ENCODE measurements at regions not wholly inside any gene's neighbourhood (a gene's known extent, or its start where the extent isn't known, plus 50 kb on each side); places are given as distances from the start of the nearest gene placed in this dataset.

DNA sequence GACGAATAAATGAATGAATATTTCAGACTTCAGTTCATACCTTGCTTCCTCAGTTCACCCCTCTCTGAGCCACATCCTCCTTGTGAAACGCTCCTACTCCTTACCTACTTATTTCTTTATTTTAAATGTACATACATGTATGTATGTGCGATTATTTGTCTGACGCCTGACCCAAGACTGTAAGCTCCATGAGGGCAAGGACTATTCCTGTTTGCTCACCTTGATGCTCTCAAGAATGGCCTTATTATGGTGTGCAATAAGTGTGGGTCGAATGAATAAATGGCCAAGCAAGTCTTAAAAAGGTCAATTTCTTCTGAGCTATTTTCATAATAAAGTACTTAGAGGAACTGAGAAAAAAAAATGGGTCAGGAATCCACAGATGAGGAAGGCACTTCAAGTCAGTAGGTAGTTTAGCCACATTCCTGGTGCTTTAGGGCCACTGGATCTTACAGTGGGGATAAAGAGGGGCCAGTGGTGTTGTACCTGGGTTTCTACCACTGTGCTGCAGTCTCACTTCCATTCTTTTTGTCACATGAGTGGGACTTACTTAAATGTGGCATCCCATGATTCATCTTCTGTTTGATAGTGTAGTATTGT lies 74.7 kb downstream of the SDC1 start:
- DNase-seq (ENCODE audit: low read depth in 1 of 2, low spot score in 1 of 2) = no peak

DNA sequence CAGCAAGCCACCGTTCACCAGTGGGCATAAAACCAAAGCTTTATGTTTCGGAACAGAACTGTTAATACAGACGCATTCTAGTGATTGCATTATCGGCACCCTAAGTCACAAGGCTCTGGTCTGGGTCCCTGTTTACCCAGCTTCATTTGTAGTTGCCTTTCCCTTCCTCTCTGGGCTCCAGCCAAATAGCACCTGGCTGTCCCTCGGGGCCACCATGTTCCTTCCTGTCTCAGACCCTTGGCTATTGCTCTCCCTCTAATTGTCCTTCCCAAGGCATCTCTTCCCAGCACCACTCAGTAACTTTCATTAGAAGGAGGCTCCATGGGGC lies 75.3 kb downstream of the SDC1 start:
- DNase-seq (ENCODE audit: low read depth in 1 of 2, low spot score in 1 of 2) = no peak

DNA sequence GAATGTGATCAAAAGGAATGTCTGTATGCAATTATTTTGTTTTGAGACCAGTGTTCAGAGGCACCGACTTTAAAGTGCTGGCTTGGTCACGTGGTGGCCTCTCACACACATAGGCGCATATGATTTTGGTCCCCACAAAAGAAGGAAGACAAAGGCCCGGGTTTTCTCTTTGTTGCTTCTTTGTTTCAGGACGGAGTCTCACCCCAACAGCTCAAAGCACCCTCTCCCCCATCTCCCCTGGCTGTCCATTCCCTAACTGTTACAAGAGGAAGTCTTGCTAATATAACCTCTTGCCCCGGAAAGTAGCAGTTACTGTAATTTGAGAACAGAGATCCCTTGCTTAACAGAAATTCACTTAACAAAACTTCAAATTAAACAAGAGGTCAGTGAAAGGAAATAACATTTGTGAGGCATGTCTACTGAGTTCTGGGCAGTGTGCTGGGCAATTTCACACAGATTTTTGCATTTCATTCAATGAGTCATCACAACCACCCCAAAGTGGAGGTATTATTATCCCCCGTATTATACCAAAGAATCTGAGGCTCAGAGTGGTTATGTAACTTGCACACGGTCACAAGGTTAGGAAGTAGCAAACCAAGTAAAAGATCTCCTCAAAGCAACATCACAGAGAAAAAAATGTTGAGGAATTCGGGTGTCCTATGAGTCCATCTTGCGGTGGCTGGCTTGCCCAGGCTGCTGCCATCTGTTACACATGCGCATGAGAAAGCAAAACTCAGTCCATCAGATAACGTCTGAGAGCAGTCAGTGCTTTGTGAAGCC lies 75.8 kb downstream of the SDC1 start:
- DNase-seq (ENCODE audit: low read depth in 1 of 2, low spot score in 1 of 2) = no peak

DNA sequence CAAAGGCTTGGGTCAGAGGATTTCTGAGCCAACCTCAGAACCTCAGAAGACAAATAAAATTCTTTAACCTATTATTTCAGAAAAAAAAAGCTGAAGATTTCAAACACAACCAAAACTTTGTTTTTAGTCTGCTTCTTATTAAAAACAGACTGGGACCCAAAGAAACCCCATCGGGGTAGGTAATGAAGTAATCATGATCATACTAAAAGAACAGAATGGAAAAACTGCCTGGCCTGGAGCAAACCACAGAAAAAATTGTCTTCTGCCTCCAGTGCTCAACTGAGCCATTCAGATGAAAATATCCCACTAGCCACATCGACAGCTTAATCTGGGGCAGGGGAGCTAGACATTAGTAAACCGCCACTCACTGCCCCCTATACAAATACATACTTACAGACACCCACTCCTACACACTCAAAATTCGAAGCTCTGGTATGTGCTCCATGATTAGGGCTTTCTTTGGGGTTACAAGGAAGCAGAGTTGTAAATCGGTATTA lies 76.5 kb downstream of the SDC1 start:
- no peak for DNase-seq (ENCODE audit: low read depth in 1 of 2, low spot score in 1 of 2)

DNA sequence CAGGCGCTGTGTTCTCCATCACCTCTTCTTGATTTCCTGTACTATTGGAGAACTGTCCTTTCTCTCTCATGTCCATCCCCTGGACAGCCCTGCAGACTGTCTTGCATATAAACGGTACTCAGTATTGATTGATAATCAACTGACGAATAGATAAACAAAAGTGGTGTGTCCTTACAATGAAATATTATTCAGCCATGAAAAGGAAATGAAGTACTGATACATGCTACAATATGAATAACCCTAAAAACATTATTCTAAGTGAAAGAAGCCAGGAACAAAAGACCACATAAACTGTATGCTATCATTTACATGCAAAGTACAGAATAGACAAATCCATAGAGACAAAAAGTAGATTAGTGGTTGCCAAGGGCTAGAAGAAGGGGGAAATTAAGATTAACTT lies 77.6 kb downstream of the SDC1 start:
- no peak for DNase-seq (ENCODE audit: low read depth in 1 of 2, low spot score in 1 of 2)

DNA sequence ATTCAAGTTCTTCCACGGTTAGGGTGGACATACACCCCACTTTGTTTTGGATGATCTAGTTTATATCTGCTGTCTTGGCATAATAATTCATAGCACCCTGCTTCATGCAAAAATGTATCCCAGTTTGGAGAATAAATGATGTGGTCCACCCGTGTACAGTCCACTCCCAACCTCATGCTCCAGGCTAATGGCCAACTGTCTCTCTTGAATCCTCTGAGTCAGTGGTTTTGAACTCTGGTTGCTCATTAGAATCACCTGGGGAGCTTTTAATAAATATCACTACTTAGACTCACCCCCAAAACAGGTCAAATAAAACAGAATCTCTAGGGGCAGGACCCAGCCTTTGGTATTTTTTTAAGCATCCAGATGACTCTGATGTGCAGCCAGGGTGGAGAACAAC lies 78.5 kb downstream of the SDC1 start:
- no peak for DNase-seq (ENCODE audit: low read depth in 1 of 2, low spot score in 1 of 2)

DNA sequence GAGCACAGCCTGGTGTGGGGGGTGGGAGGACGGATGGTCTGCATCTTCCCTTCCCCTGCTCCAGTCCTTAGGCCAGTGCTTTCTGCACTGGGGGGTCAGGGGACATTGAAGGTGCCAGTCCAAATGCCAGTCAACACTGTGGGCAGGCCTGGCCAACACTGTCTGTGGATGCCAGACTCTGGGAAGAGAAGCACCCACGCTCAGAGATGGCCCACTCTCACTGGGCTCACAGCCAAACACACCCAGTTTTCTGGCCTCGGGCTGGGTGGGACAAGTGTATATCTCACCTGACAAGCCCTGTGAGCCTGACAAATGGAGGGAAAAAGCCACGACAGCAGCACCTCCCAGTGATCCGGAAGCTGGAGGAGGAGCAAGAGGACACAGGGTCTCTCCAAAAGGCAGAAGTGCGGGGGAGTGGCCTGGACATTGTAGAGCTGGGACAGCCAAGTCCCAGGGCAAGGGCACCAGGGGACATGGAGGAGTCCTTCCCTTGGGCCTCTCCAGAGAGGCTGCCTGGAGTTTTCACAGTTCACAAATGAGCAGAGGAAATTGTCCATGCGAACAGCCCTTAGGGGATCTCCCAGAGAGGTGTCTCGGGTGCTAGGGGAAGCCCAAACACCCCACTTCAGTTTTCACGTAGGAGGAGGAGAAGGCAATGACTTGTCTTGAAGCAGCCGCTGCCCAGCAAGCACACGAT lies 79.3 kb downstream of the SDC1 start:
- no peak for DNase-seq (ENCODE audit: low read depth in 1 of 2, low spot score in 1 of 2)

DNA sequence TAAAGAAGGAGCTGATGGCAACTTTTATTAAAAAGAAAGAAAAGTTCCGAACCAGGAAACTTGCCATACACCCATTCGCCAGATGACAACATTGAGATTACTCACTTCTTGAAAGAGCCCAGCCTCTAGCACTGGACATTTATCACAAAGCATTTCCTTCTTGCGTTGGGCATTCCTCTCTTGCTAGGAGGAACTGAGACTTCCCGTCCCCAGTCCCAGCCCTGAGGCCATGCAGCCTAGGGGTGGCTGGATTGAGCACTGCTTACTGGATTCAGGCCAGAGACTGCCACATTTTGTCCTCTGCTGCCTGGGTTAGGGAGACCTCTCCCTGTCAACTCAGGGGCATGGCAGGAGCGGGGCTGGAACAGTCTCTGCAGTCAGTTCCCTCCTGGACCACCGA lies 80.1 kb downstream of the SDC1 start:
- DNase-seq (ENCODE audit: low read depth in 1 of 2, low spot score in 1 of 2) = no peak

DNA sequence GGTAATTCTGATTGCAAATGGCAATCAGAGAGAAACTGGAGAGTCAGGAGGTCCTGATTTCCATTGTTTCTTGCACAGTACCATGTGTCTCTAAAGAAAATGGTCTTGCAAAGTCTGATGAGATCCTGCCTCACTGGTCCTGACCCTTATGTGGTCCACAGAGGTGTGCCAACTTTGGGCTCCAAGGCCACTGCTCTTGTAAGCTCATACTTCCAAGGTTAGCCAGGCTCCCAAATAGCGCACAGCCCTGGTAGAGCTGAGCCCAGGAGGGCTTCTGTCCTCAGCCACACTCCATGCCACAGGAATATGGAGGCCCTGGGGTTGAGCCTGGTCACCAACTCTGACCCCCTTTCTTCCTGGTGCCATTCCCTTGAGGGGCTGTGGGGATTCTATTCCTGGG lies 80.7 kb downstream of the SDC1 start:
- no peak for DNase-seq (ENCODE audit: low read depth in 1 of 2, low spot score in 1 of 2)

DNA sequence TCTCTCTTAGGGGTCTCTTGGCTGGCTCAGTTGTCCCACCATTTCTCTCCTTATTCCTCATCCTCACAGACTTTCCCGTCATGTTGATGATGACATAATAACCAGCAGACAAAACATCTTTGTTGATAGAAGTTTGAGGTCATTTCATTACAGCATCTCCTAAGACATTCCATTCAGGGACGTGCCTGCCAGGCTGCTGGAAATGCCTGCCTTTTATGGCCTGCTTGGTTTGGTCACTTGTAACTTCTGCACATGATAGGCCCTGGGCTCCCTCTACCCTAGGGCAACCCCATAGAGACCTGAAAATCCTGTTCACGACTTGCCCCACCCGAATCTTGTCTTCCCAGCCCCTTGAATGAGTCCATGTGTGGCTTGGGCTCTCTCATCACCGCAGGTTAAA lies 81.7 kb downstream of the SDC1 start:
- no peak for DNase-seq (ENCODE audit: low read depth in 1 of 2, low spot score in 1 of 2)

DNA sequence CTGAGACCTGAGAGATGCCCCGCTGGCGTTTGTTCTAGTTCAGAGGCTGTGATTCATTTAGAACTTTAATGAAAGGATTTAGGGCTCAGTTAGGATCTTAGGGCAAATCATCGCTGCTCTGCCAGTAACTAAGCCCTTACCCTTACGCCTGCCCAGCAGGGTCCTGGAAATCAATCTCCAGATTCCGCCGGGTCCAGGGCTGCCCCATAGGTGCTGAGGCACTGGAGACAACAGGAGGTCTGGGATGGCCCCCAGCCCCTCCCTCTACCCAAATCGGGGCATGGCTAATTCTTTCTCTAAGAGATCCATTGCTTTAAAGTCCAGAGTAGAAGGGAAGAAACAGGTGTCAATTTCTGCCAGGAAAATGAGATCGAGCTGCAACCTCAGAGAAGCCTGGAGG lies 83.1 kb downstream of the SDC1 start:
- DNase-seq (ENCODE audit: low read depth in 1 of 2, low spot score in 1 of 2) = no peak

DNA sequence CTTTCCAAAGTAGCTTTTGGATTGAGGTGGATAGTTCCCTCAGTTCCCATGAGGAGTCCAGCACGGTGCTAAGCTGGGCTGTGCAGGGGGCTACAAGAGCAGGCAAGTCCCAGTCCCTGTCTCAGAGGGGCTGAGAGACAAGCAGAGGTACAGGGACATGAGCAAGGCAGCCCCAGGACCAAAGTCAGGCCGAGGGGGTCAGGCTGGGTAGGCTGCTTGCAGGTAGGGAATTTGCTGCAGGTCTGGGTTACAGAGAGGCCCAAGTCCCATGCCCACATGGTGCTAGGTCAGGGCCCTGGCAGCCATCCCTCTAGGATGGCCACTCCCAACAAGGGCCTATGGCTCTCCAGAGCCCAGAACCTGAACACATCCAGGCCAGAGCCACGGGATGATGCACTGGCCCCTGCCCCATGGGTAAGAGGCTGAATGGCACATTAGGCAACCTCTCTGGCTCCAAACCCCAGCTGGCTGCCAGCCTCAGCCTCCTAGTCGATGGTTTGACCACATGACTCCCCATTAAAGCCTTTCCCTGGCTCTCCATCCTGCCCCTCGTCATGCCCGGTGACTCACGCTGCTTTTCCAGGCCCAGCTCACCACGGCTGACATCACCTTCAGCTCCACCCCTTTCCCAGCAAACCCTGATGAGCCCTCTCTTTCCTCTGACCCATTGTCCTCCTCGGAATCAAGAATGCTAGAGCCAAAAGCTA lies 83.7 kb downstream of the SDC1 start:
- no peak for DNase-seq (ENCODE audit: low read depth in 1 of 2, low spot score in 1 of 2)

DNA sequence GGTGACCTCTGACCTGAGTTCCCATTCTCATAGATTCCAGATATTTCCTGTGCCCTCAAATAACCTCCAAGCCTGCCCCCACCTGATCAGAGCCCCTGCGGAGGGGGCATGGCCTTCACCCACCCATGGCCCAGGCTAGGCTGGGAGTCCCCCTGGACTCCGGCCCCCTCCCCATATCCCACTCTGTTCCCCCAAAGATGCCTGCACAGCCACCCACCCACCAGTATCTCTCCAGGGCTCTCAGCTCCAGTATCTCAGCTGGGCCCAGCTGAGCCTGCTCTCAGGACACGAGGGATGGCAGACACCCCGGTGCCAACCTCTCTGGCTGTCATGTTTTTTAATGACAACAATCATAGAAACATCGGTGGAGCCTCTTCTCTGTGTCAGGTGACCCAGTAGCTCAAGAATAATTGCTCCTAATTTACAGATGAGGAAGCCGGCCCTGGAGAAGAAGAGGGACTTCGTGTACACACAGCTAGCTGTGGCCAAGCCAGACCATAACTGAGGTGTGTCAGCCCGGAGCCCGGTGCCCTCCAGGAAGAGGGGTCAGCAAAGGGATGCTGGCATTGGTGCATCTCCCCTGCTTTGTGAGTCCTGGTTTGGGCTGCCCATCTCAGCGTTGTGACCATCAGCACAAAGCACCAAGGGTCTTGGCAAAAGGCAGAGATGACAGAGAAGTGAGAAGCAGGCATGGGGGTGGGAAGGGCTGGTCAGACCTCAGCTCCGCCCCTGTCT lies 84.4 kb downstream of the SDC1 start:
- no peak for DNase-seq (ENCODE audit: low read depth in 1 of 2, low spot score in 1 of 2)

DNA sequence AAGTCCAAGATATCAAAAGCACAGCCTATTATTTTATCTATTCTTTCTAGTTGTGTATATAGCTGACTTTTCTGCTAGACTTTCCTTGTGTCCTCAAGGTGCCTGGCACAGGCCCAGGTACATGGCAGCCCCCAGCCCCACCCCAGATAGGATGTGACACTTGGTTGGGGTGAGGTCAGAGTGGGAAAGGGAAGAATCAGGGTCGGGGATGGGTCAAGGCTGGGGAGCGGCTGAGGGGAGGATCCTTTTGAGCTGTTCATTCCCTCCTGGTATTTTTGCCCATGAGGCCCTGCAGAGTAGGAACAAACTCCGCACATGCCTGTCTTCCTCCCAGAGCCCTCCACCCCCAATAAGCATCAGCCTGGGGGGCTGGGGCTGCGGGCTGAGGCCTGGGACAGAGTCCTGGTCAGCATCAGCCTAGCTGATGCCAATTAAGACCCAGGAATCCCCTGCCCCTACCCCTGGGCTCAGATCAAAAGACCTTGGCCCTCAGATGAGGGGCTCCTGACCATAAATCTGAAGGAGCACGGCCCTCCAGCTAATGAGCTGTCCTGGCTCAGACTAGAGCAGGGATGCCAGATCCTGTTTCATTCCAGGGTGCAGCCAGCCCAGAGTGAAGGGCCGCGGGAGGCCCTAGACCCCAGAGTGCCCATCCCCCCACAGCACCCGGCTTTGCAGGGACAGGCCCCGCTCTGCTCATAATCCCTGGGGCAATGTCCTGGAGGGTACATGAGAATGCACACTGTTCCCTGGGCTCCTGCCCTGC lies 85.3 kb downstream of the SDC1 start:
- no peak for DNase-seq (ENCODE audit: low read depth in 1 of 2, low spot score in 1 of 2)

DNA sequence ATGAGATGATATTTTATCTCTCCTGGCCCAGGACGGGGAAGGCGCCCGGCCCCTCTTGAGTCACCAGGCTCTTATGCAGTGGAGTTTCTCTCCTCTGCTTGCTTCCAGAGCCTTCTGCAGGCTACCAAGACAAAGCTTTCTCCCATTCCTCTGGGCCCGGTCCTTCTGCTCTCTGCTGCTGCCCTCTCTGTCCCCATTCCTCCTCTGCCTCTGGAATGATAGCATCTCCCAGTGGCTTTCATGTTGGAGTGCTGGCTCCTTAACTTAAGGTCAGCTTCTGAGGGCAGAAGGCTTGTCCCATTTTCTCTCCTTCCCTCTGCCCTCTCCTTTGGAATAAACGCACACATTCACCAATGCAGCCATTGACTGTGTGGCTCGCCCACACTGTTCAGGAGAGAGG lies 86.2 kb downstream of the SDC1 start:
- no peak for DNase-seq (ENCODE audit: low read depth in 1 of 2, low spot score in 1 of 2)

DNA sequence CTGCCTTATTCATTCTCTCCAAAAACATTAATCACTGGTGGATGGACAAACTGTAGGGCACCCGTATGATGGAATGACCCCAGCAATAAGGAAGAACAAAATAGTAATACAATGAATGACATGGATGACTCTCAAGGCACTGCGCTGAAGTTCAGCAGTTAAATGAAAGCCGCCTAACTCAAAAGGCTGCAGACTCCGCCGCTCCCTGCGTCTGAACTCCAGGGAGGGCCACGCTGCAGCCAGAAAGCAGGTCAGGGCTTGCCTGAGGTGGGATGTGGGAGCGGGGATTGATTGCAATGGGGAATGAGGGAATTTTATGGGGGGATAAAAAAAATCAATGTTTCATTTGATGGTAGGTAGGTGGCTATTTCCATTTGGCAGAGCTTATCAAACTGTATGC lies 86.5 kb upstream of the LAPTM4A start:
- no peak for DNase-seq (ENCODE audit: low read depth in 1 of 2, low spot score in 1 of 2)

DNA sequence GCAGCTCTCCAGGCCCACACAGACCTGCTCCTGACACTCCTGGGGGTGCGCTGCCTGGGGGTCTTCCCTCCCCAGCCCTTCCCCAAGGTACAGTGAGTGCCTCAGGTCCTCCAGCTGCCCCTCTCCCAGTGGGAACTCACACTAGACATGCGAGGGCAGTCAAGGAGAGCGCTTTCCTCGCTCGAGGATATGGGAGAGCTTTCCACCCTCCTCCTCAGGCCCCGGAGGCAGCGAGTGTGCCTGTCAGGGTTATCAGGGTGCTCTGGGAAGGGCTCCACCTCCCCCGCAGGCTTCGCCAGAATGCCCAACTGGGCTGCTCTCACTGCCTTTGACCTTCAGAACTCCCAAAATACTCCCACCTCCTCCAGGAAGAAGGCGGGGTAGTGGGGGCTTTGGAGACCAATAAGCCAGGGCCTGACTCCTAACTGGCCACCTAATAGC lies 85.7 kb upstream of the LAPTM4A start:
- no peak for DNase-seq (ENCODE audit: low read depth in 1 of 2, low spot score in 1 of 2)

DNA sequence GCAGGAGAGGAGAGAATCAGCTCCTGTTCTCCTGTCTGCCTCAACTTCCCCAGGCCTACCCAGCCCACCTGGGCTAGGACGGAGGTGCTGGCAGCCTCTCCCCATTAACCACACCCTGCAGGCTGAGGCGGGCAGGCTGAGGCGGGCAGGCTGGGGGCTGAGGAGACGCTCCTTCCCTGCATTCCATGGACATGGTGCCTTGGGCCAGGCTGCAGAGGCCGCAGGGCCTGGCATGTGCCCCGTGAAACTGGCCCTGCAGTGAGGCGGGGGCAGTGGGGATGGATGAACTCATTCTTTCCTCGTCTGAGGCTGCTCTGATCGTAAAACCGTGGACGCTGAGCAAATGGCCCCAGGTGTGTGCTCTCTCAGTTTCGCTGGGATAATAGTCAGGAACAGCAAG lies 84.7 kb upstream of the LAPTM4A start:
- DNase-seq (ENCODE audit: low read depth in 1 of 2, low spot score in 1 of 2) = no peak

DNA sequence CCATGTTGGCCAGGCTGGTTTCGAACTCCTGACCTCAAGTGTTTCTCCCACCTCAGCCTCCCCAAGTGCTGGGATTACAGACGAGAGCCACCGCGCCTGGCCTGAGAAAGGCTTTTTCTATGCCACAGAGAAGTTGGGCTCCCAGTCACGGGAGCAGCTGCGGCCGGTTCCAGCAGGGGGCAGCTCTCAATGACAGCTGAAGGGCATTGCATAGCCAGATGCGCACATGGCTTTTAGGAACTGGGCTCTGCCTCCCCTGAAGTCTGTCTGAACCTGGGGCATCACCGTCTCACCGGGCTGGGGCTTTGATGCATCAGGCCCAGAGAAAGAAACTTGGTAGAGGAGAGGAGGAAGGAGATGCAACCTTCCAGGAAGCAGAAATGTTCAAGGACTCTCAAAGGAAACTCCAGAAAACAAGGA lies 84.2 kb upstream of the LAPTM4A start:
- DNase-seq (ENCODE audit: low read depth in 1 of 2, low spot score in 1 of 2) = no peak

DNA sequence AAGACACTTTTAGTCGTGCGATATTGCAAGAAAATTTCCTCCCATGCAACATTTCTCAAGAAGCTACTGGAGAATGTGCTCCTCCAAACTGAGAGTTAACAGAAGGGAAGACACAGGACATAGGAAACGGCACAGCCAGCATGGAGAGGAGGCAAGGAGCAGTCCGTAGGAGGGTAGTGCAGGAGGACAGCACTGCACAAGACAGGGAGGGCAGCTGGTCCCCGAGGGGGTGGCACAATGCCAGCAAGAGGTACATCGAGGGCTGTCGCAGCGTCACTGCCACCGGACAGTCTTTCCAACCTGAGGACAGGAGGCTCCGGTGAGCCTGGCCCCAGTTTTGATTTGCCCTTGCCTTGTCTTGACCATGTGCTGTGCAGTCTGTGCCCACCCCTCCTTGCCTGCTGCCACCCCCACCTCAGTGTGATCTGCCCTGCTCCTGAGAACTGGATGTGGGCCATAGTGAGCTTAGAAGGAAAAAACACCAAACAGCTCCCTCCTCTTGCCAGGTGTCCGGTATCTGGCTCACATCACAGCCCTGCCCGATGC lies 81.6 kb upstream of the LAPTM4A start:
- no peak for DNase-seq (ENCODE audit: low read depth in 1 of 2, low spot score in 1 of 2)

Data from activated T-helper 1 cell treated with anti-CD3 and anti-CD28 coated beads, Interleukin-2, amount 50 U/mL, for 16 hours (primary cell).